Brain microvascular endothelial cell (primary cell): ENCODE measurements at regions not wholly inside any gene's neighbourhood (a gene's known extent, or its start where the extent isn't known, plus 50 kb on each side); places are given as distances from the start of the nearest gene placed in this dataset.
A peak's percentile ranks its signal among the peaks of the same experiment; 100 is the strongest.

ENCODE experiments used
- DNase-seq: peaks from one replicate; pipeline ENCODE4 v3.0.0-alpha.2; 2020
- H3K27ac ChIP-seq: fragments of 250-450 bp; sonication (Bioruptor Pico); 2 replicates; pipeline ENCODE4 v1.5.1; 2020; ENCODE audit warnings: mild to moderate bottlenecking, moderate library complexity
- H3K27me3 ChIP-seq: fragments of 250-450 bp; sonication (Bioruptor Pico); replicated peaks from 2 replicates; pipeline ENCODE4 v1.5.1; 2020; ENCODE audit warnings: mild to moderate bottlenecking
- H3K36me3 ChIP-seq: fragments of 250-450 bp; sonication (Bioruptor Pico); replicated peaks from 2 replicates; pipeline ENCODE4 v1.5.1; 2020; ENCODE audit warnings: mild to moderate bottlenecking
- H3K4me3 ChIP-seq: 2 replicates; pipeline ENCODE4 v1.5.1; 2011; ENCODE audit warnings: low read depth, mild to moderate bottlenecking, control low read depth, low read length, moderate library complexity
- CTCF ChIP-seq: IDR thresholded peaks from 2 replicates; pipeline ENCODE4 v1.5.1; 2011; ENCODE audit warnings: low read depth, mild to moderate bottlenecking, moderate library complexity, low read length, control low read depth, inconsistent platforms; ENCODE audit errors: missing control alignments
- in situ Hi-C: cut with HindIII; loops from 2 replicates; pipeline ENCODE4 v1.10.0; 2017; ENCODE audit warnings: low sequenced_read_pairs, low pct_ligation_motif_present

GRCh38 chr4:181950372-181951127 is 292.7 kb upstream of the TENM3 start:
- H3K4me3 ChIP-seq, result no peak overlapping the region
- TF ChIP-seq CTCF, result no peak
- H3K36me3 ChIP-seq, result no peaks in the 10 kb centered on the region
- DNase-seq, result peak; percentile 3
- in situ Hi-C loops, result no loop called here
- H3K27ac ChIP-seq, result no peak overlapping the region
- no peaks in the 10 kb centered on the region for H3K27me3 ChIP-seq

- H3K4me3 ChIP-seq, result no peak overlapping the region
- in situ Hi-C loops, result no loop called here
- no peak for TF ChIP-seq CTCF
- H3K27me3 ChIP-seq, result no peaks in the 10 kb centered on the region
- H3K27ac ChIP-seq, result no peak overlapping the region
- no peak for DNase-seq
- no peaks in the 10 kb centered on the region for H3K36me3 ChIP-seq
Observed at GRCh38 chr4:181951265-181951664, 291.9 kb upstream of the TENM3 start.

- TF ChIP-seq CTCF, result no peak
- H3K36me3 ChIP-seq, result no peaks in the 10 kb centered on the region
- H3K27ac ChIP-seq, result peak overlapping the region; percentile 89
- H3K27me3 ChIP-seq, result no peaks in the 10 kb centered on the region
- in situ Hi-C loops, result no loop called here
- no peak overlapping the region for H3K4me3 ChIP-seq
- DNase-seq, result peak; percentile 89
Observed at GRCh38 chr4:181952478-181952877, 290.7 kb upstream of the TENM3 start.

- H3K27me3 ChIP-seq, result no peaks in the 10 kb centered on the region
- peak overlapping the region; percentile 0 for H3K27ac ChIP-seq
- DNase-seq, result no peak
- no peaks in the 10 kb centered on the region for H3K36me3 ChIP-seq
- in situ Hi-C loops, result no loop called here
- no peak for TF ChIP-seq CTCF
- no peak overlapping the region for H3K4me3 ChIP-seq
Observed at GRCh38 chr4:181956512-181956911, 286.7 kb upstream of the TENM3 start.

- Histone ChIP-seq H3K4me3 (no peak overlapping the region), H3K36me3 (no peaks in the 10 kb centered on the region), H3K27me3 (no peaks in the 10 kb centered on the region), H3K27ac (peak overlapping the region; percentile 61)
- no peak for TF ChIP-seq CTCF
- in situ Hi-C loops, result no loop called here
- DNase-seq, result peak; percentile 81
Observed at GRCh38 chr4:181957088-181957487, 286.1 kb upstream of the TENM3 start.

GRCh38 chr4:181958446-181958845 is 284.8 kb upstream of the TENM3 start:
- Histone ChIP-seq H3K27ac (peak overlapping the region; percentile 61), H3K27me3 (no peaks in the 10 kb centered on the region), H3K36me3 (no peaks in the 10 kb centered on the region), H3K4me3 (no peak overlapping the region)
- peak; percentile 32 for DNase-seq
- in situ Hi-C loops, result no loop called here
- no peak for TF ChIP-seq CTCF
